Fibroblast of lung (primary cell): ENCODE measurements at regions not wholly inside any gene's neighbourhood (a gene's known extent, or its start where the extent isn't known, plus 50 kb on each side); places are given as distances from the start of the nearest gene placed in this dataset.
"Not testable (repeated sequence)": the region's sequence is repeated elsewhere in the genome, so short reads cannot be mapped to it uniquely, and the experiment has no call there.

Source experiments
- DNase-seq, 2 donors: peaks; one replicate each; pipeline versions ENCODE4 v3.0.0 to v3.0.0-alpha.2; 2010; ENCODE audit warnings: low read depth in 2 of 2
- H2AFZ ChIP-seq: 2 replicates; pipeline ENCODE4 v1.5.1; 2012; ENCODE audit warnings: low read length, control low read depth, inconsistent platforms
- H3K27ac ChIP-seq: 2 replicates; pipeline ENCODE4 v1.5.1; 2011; ENCODE audit warnings: low read length, control low read depth; ENCODE audit not compliant: insufficient read depth
- H3K27me3 ChIP-seq: 2 replicates; pipeline ENCODE4 v1.5.1; 2011; ENCODE audit warnings: mild to moderate bottlenecking, low read length; ENCODE audit not compliant: control insufficient read depth, insufficient read depth
- H3K36me3 ChIP-seq: 2 replicates; pipeline ENCODE4 v1.5.1; 2011; ENCODE audit warnings: low read length; ENCODE audit not compliant: control insufficient read depth, insufficient read depth
- H3K4me1 ChIP-seq: 2 replicates; pipeline ENCODE4 v1.5.1; 2011; ENCODE audit warnings: low read length; ENCODE audit not compliant: control insufficient read depth, insufficient read depth; ENCODE audit errors: extremely low read depth
- H3K4me2 ChIP-seq: 2 replicates; pipeline ENCODE4 v1.5.1; 2011; ENCODE audit warnings: low read length, control low read depth; ENCODE audit not compliant: insufficient read depth; ENCODE audit errors: extremely low read depth
- H3K4me3 ChIP-seq, 4 experiments: fragments of 200-600 bp in 1 of 4; sonication (generic) in 1 of 4; replicated peaks in 1 of 4; 2 replicates each; pipeline ENCODE4 v1.5.1; 2011 to 2016; ENCODE audit warnings: low read length in 4 of 4, low read depth in 3 of 4, mild to moderate bottlenecking in 3 of 4, control low read depth in 2 of 4, inconsistent platforms in 1 of 4, mixed read lengths in 1 of 4; ENCODE audit not compliant: insufficient read depth in 1 of 4; ENCODE audit errors: control extremely low read depth in 1 of 4
- H3K79me2 ChIP-seq: 2 replicates; pipeline ENCODE4 v1.5.1; 2012; ENCODE audit warnings: mild to moderate bottlenecking, low read length, inconsistent platforms; ENCODE audit not compliant: control insufficient read depth, insufficient read depth
- H3K9ac ChIP-seq: 2 replicates; pipeline ENCODE4 v1.5.1; 2011; ENCODE audit warnings: mild to moderate bottlenecking, low read length, control low read depth; ENCODE audit not compliant: insufficient read depth
- H3K9me3 ChIP-seq: 2 replicates; pipeline ENCODE4 v1.5.1; 2012; ENCODE audit warnings: low read depth, low read length; ENCODE audit not compliant: control insufficient read depth, insufficient read depth
- H4K20me1 ChIP-seq: 2 replicates; pipeline ENCODE4 v1.5.1; 2011; ENCODE audit warnings: low read length; ENCODE audit not compliant: control insufficient read depth, insufficient read depth; ENCODE audit errors: extremely low read depth
- CTCF ChIP-seq, 2 donors: IDR thresholded peaks in 1 of 2; conservative IDR thresholded peaks in 1 of 2; 1 replicate in 1 of 2; 2 replicates in 1 of 2; pipeline ENCODE4 v1.5.1; 2011 to 2012; ENCODE audit warnings: low read length in 2 of 2, control low read depth in 1 of 2, inconsistent platforms in 1 of 2, low read depth in 1 of 2, mild to moderate bottlenecking in 1 of 2
- EZH2 ChIP-seq: IDR thresholded peaks from 2 replicates; pipeline ENCODE4 v1.5.1; 2012; ENCODE audit warnings: low read length, control low read depth, mild to moderate bottlenecking; ENCODE audit errors: missing control alignments

- no peaks in the 10 kb centered on the region for H3K9me3 ChIP-seq
- DNase-seq: no peak
Measured at GRCh38 chr1:3996846-3997705, 97.0 kb upstream of the C1orf174 start.

GRCh38 chr1:3998086-3998485 is 98.0 kb upstream of the C1orf174 start:
- Histone ChIP-seq H3K27me3 (no peaks in the 10 kb centered on the region), H4K20me1 (no peaks in the 10 kb centered on the region), H3K4me2 (no peak overlapping the region), H3K27ac (no peak overlapping the region), H2AFZ (no peak overlapping the region), H3K79me2 (no peaks in the 10 kb centered on the region), H3K4me3 (no peak overlapping the region), H3K4me1 (no peaks in the 10 kb centered on the region), H3K9ac (no peak overlapping the region), H3K36me3 (no peaks in the 10 kb centered on the region), H3K9me3 (no peaks in the 10 kb centered on the region)
- no peak for TF ChIP-seq EZH2
- TF ChIP-seq CTCF (conservative IDR thresholded peaks at IDR 0.05 in 1 of 2, IDR thresholded peaks at IDR 0.05 in 1 of 2; ENCODE audit: low read depth in 1 of 2, low read length in 2 of 2): no peak
- DNase-seq: no peak

More at GRCh38 chr1:3996846-3997705, 97.0 kb upstream of the C1orf174 start:
- H3K9ac ChIP-seq: no peak overlapping the region
- TF ChIP-seq EZH2 (no peak), CTCF (conservative IDR thresholded peaks at IDR 0.05 in 1 of 2, IDR thresholded peaks at IDR 0.05 in 1 of 2; ENCODE audit: low read depth in 1 of 2, low read length in 2 of 2) (no peak)
- H3K27ac ChIP-seq: no peak overlapping the region
- no peak overlapping the region for H2AFZ ChIP-seq
- H3K4me3 ChIP-seq: no peak overlapping the region
- no peaks in the 10 kb centered on the region for H4K20me1 ChIP-seq
- no peaks in the 10 kb centered on the region for H3K36me3 ChIP-seq
- H3K4me2 ChIP-seq: no peak overlapping the region
- H3K79me2 ChIP-seq: no peaks in the 10 kb centered on the region
- no peaks in the 10 kb centered on the region for H3K4me1 ChIP-seq
- H3K27me3 ChIP-seq: no peaks in the 10 kb centered on the region

GRCh38 chr1:3999514-3999913 is 99.4 kb upstream of the C1orf174 start:
- H4K20me1 ChIP-seq, H2AFZ ChIP-seq, H3K4me3 ChIP-seq, H3K79me2 ChIP-seq, DNase-seq, H3K9ac ChIP-seq, H3K4me2 ChIP-seq, H3K4me1 ChIP-seq, H3K9me3 ChIP-seq, H3K27me3 ChIP-seq, H3K27ac ChIP-seq, H3K36me3 ChIP-seq: not testable (repeated sequence)
